ENCODE measurements at regions not wholly inside any gene's neighbourhood (a gene's known extent, or its start where the extent isn't known, plus 50 kb on each side); places are given as distances from the start of the nearest gene placed in this dataset.
A peak's percentile ranks its signal among the peaks of the same experiment; 100 is the strongest.
"Not testable (repeated sequence)": the region's sequence is repeated elsewhere in the genome, so short reads cannot be mapped to it uniquely, and the experiment has no call there.

- H3K27me3 ChIP-seq: no peaks in the 10 kb centered on the region
- peaks cover 2 to 11% of the 10 kb centered on the region in 2 donors for H3K9me3 ChIP-seq
- peak overlapping the region; percentile 60 to 84 for H3K27ac ChIP-seq
- peaks cover 0 to 55% of the 10 kb centered on the region in 2 donors for H3K4me1 ChIP-seq
- no peak for TF ChIP-seq CTCF (IDR thresholded peaks at IDR 0.05)
- H3K4me3 ChIP-seq: no peak overlapping the region
- peak; percentile 51 for DNase-seq (ENCODE audit: low spot score)
- no peaks in the 10 kb centered on the region for H3K36me3 ChIP-seq
Observed at GRCh38 chr20:1817577-1818211, 77.5 kb upstream of the SIRPA start.

- DNase-seq (ENCODE audit: low spot score): peak; percentile 59
- peak overlapping the region; percentile 60 to 84 for H3K27ac ChIP-seq
- H3K4me1 ChIP-seq: peaks cover 0 to 65% of the 10 kb centered on the region in 2 donors
Observed at GRCh38 chr20:1816384-1817381, 78.5 kb upstream of the SIRPA start.

GRCh38 chr20:1815502-1816085 lies 79.6 kb upstream of the SIRPA start:
- no peaks in the 10 kb centered on the region for H3K9me3 ChIP-seq
- peak overlapping the region; percentile 60 to 84 for H3K27ac ChIP-seq
- no peaks in the 10 kb centered on the region for H3K36me3 ChIP-seq
- peak; percentile 57 for DNase-seq (ENCODE audit: low spot score)
- TF ChIP-seq CTCF (IDR thresholded peaks at IDR 0.05): no peak
- H3K4me1 ChIP-seq: peaks cover 0 to 76% of the 10 kb centered on the region in 2 donors
- H3K27me3 ChIP-seq: no peaks in the 10 kb centered on the region
- H3K4me3 ChIP-seq: no peak overlapping the region

More at GRCh38 chr20:1816384-1817381, 78.5 kb upstream of the SIRPA start:
- no peak for TF ChIP-seq CTCF (IDR thresholded peaks at IDR 0.05)
- Histone ChIP-seq H3K27me3 (no peaks in the 10 kb centered on the region), H3K9me3 (peaks cover 0 to 2% of the 10 kb centered on the region in 2 donors), H3K36me3 (no peaks in the 10 kb centered on the region), H3K4me3 (no peak overlapping the region)

- peak overlapping the region in 1 of 2 donors; percentile 84 for H3K27ac ChIP-seq
- H3K9me3 ChIP-seq, H3K36me3 ChIP-seq, H3K27me3 ChIP-seq, H3K4me3 ChIP-seq: not testable (repeated sequence)
- peaks cover 0 to 75% of the 10 kb centered on the region in 2 donors for H3K4me1 ChIP-seq
- peak; percentile 16 for DNase-seq (ENCODE audit: low spot score)
Observed at GRCh38 chr20:1814861-1815260, 80.3 kb upstream of the SIRPA start.

GRCh38 chr20:1813674-1814635 lies 81.3 kb upstream of the SIRPA start:
- DNase-seq (ENCODE audit: low spot score): peak; percentile 55
- peaks cover 0 to 69% of the 10 kb centered on the region in 2 donors for H3K4me1 ChIP-seq
- no peaks in the 10 kb centered on the region for H3K27me3 ChIP-seq
- no peaks in the 10 kb centered on the region for H3K9me3 ChIP-seq
- no peaks in the 10 kb centered on the region for H3K36me3 ChIP-seq
- no peak for TF ChIP-seq CTCF (IDR thresholded peaks at IDR 0.05)
- peak overlapping the region; percentile 67 to 77 for H3K27ac ChIP-seq
- no peak overlapping the region for H3K4me3 ChIP-seq
